ENCODE measurements at regions not wholly inside any gene's neighbourhood (a gene's known extent, or its start where the extent isn't known, plus 50 kb on each side); places are given as distances from the start of the nearest gene placed in this dataset.

GRCh38 chr18:46282646-46283045 lies 178.5 kb downstream of the HAUS1 start:
- Mint-ChIP-seq H3K4me1 (peaks cover 0 to 6% of the 10 kb centered on the region in 2 donors), H3K4me3 (no peak overlapping the region), H3K27me3 (no peaks in the 10 kb centered on the region), H3K9me3 (no peaks in the 10 kb centered on the region), H3K27ac (peak overlapping the region; percentile 11), H3K36me3 (peaks cover 0 to 2% of the 10 kb centered on the region in 2 donors)
- ATAC-seq (replicated peaks) (no peak), DNase-seq (no peak)

- no peak for ATAC-seq (replicated peaks)
- DNase-seq, result no peak
- peaks cover 0 to 6% of the 10 kb centered on the region in 2 donors for H3K4me1 Mint-ChIP-seq
Measured at GRCh38 chr18:46283268-46283667, 179.1 kb downstream of the HAUS1 start.

GRCh38 chr18:46283895-46284295 lies 179.7 kb downstream of the HAUS1 start:
- Mint-ChIP-seq H3K36me3 (peaks cover 0 to 2% of the 10 kb centered on the region in 2 donors), H3K4me3 (no peak overlapping the region), H3K27ac (no peak overlapping the region), H3K9me3 (no peaks in the 10 kb centered on the region), H3K4me1 (peaks cover 0 to 6% of the 10 kb centered on the region in 2 donors), H3K27me3 (no peaks in the 10 kb centered on the region)
- ATAC-seq (replicated peaks) (no peak), DNase-seq (no peak)

More at GRCh38 chr18:46283268-46283667, 179.1 kb downstream of the HAUS1 start:
- peaks cover 0 to 2% of the 10 kb centered on the region in 2 donors for H3K36me3 Mint-ChIP-seq
- H3K9me3 Mint-ChIP-seq, result no peaks in the 10 kb centered on the region
- H3K27ac Mint-ChIP-seq, result no peak overlapping the region
- H3K4me3 Mint-ChIP-seq, result no peak overlapping the region
- no peaks in the 10 kb centered on the region for H3K27me3 Mint-ChIP-seq

- DNase-seq (no peak), ATAC-seq (replicated peaks) (no peak)
- H3K4me1 Mint-ChIP-seq, result peaks cover 0 to 11% of the 10 kb centered on the region in 2 donors
- H3K36me3 Mint-ChIP-seq, result no peaks in the 10 kb centered on the region
- no peaks in the 10 kb centered on the region for H3K27me3 Mint-ChIP-seq
- no peak overlapping the region for H3K27ac Mint-ChIP-seq
- no peaks in the 10 kb centered on the region for H3K9me3 Mint-ChIP-seq
- H3K4me3 Mint-ChIP-seq, result no peak overlapping the region
Measured at GRCh38 chr18:46289463-46289862, 185.3 kb downstream of the HAUS1 start.

GRCh38 chr18:46289931-46290330 lies 185.7 kb downstream of the HAUS1 start:
- Mint-ChIP-seq H3K27ac (no peak overlapping the region), H3K9me3 (no peaks in the 10 kb centered on the region), H3K27me3 (no peaks in the 10 kb centered on the region), H3K4me1 (peaks cover 0 to 11% of the 10 kb centered on the region in 2 donors), H3K4me3 (no peak overlapping the region), H3K36me3 (no peaks in the 10 kb centered on the region)
- DNase-seq (no peak), ATAC-seq (replicated peaks) (no peak)

GRCh38 chr18:46290440-46291020 lies 186.3 kb downstream of the HAUS1 start:
- Mint-ChIP-seq H3K4me1 (peaks cover 0 to 11% of the 10 kb centered on the region in 2 donors), H3K36me3 (no peaks in the 10 kb centered on the region), H3K27ac (no peak overlapping the region), H3K27me3 (no peaks in the 10 kb centered on the region), H3K4me3 (no peak overlapping the region), H3K9me3 (no peaks in the 10 kb centered on the region)
- ATAC-seq (replicated peaks) (no peak), DNase-seq (no peak)

GRCh38 chr18:46291149-46291548 lies 187.0 kb downstream of the HAUS1 start:
- Mint-ChIP-seq H3K4me1 (peaks cover 0 to 11% of the 10 kb centered on the region in 2 donors), H3K27me3 (no peaks in the 10 kb centered on the region), H3K27ac (no peak overlapping the region), H3K4me3 (no peak overlapping the region), H3K36me3 (no peaks in the 10 kb centered on the region), H3K9me3 (no peaks in the 10 kb centered on the region)
- peak; percentile 39 to 59 for ATAC-seq (replicated peaks)
- no peak for DNase-seq

- H3K27me3 Mint-ChIP-seq, result peaks cover 0 to 5% of the 10 kb centered on the region in 2 donors
- ATAC-seq (replicated peaks) (no peak), DNase-seq (no peak)
- no peaks in the 10 kb centered on the region for H3K9me3 Mint-ChIP-seq
- H3K36me3 Mint-ChIP-seq, result no peaks in the 10 kb centered on the region
- no peak overlapping the region for H3K27ac Mint-ChIP-seq
- H3K4me3 Mint-ChIP-seq, result no peak overlapping the region
- peaks cover 0 to 11% of the 10 kb centered on the region in 2 donors for H3K4me1 Mint-ChIP-seq
Measured at GRCh38 chr18:46293742-46294181, 189.6 kb downstream of the HAUS1 start.

GRCh38 chr18:46294318-46294717 lies 190.1 kb downstream of the HAUS1 start:
- H3K4me3 Mint-ChIP-seq, result no peak overlapping the region
- peaks cover 0 to 5% of the 10 kb centered on the region in 2 donors for H3K27me3 Mint-ChIP-seq
- peaks cover 0 to 11% of the 10 kb centered on the region in 2 donors for H3K4me1 Mint-ChIP-seq
- ATAC-seq (replicated peaks) (no peak), DNase-seq (no peak)
- no peak overlapping the region for H3K27ac Mint-ChIP-seq
- H3K9me3 Mint-ChIP-seq, result no peaks in the 10 kb centered on the region
- H3K36me3 Mint-ChIP-seq, result no peaks in the 10 kb centered on the region

- ATAC-seq (replicated peaks) (no peak), DNase-seq (no peak)
- H3K36me3 Mint-ChIP-seq, result no peaks in the 10 kb centered on the region
- H3K4me3 Mint-ChIP-seq, result no peak overlapping the region
- peaks cover 0 to 11% of the 10 kb centered on the region in 2 donors for H3K4me1 Mint-ChIP-seq
- no peak overlapping the region for H3K27ac Mint-ChIP-seq
- H3K27me3 Mint-ChIP-seq, result peaks cover 0 to 5% of the 10 kb centered on the region in 2 donors
- no peaks in the 10 kb centered on the region for H3K9me3 Mint-ChIP-seq
Measured at GRCh38 chr18:46294751-46295150, 190.6 kb downstream of the HAUS1 start.

GRCh38 chr18:46295416-46295815 lies 191.2 kb downstream of the HAUS1 start:
- H3K27ac Mint-ChIP-seq, result no peak overlapping the region
- H3K27me3 Mint-ChIP-seq, result peaks cover 0 to 5% of the 10 kb centered on the region in 2 donors

GRCh38 chr18:46296656-46297055 lies 192.5 kb downstream of the HAUS1 start:
- ATAC-seq (replicated peaks), result no peak
- peaks cover 0 to 10% of the 10 kb centered on the region in 2 donors for H3K27me3 Mint-ChIP-seq
- no peaks in the 10 kb centered on the region for H3K9me3 Mint-ChIP-seq
- DNase-seq, result no peak
- H3K36me3 Mint-ChIP-seq, result no peaks in the 10 kb centered on the region
- no peaks in the 10 kb centered on the region for H3K4me1 Mint-ChIP-seq
- H3K4me3 Mint-ChIP-seq, result no peak overlapping the region
- H3K27ac Mint-ChIP-seq, result no peak overlapping the region

More at GRCh38 chr18:46295416-46295815, 191.2 kb downstream of the HAUS1 start:
- ATAC-seq (replicated peaks) (no peak), DNase-seq (no peak)
- Mint-ChIP-seq H3K36me3 (no peaks in the 10 kb centered on the region), H3K9me3 (no peaks in the 10 kb centered on the region), H3K4me1 (peaks cover 0 to 10% of the 10 kb centered on the region in 2 donors), H3K4me3 (no peak overlapping the region)

GRCh38 chr18:46297124-46297523 lies 192.9 kb downstream of the HAUS1 start:
- Mint-ChIP-seq H3K4me3 (no peak overlapping the region), H3K4me1 (no peaks in the 10 kb centered on the region), H3K36me3 (no peaks in the 10 kb centered on the region), H3K9me3 (no peaks in the 10 kb centered on the region), H3K27ac (no peak overlapping the region), H3K27me3 (peaks cover 0 to 14% of the 10 kb centered on the region in 2 donors)
- DNase-seq, result no peak
- no peak for ATAC-seq (replicated peaks)

GRCh38 chr18:46297621-46298020 lies 193.4 kb downstream of the HAUS1 start:
- H3K9me3 Mint-ChIP-seq, result no peaks in the 10 kb centered on the region
- no peak overlapping the region for H3K4me3 Mint-ChIP-seq
- DNase-seq (no peak), ATAC-seq (replicated peaks) (peak; percentile 33 to 52)
- H3K36me3 Mint-ChIP-seq, result no peaks in the 10 kb centered on the region
- peaks cover 5 to 19% of the 10 kb centered on the region in 2 donors for H3K27me3 Mint-ChIP-seq
- H3K4me1 Mint-ChIP-seq, result no peaks in the 10 kb centered on the region
- H3K27ac Mint-ChIP-seq, result no peak overlapping the region

GRCh38 chr18:46298511-46298910 lies 194.3 kb downstream of the HAUS1 start:
- DNase-seq (no peak), ATAC-seq (replicated peaks) (no peak)
- Mint-ChIP-seq H3K27ac (no peak overlapping the region), H3K4me1 (no peaks in the 10 kb centered on the region), H3K4me3 (no peak overlapping the region), H3K27me3 (peaks cover 14 to 28% of the 10 kb centered on the region in 2 donors), H3K36me3 (no peaks in the 10 kb centered on the region), H3K9me3 (peaks cover 0 to 3% of the 10 kb centered on the region in 2 donors)
